Breast epithelium (tissue), 4 donors: ENCODE measurements at regions not wholly inside any gene's neighbourhood (a gene's known extent, or its start where the extent isn't known, plus 50 kb on each side); places are given as distances from the start of the nearest gene placed in this dataset.

Experiments
- DNase-seq, 2 donors: peaks; one replicate each; pipeline ENCODE4 v3.0.0-alpha.2; 2019; ENCODE audit warnings: low spot score in 2 of 2
- H3K27ac ChIP-seq, 2 donors: fragments of 200-600 bp; sonication (generic) in 1 of 2; one replicate each; pipeline ENCODE4 v1.5.1; 2016 to 2019; ENCODE audit warnings: mild to moderate bottlenecking in 1 of 2
- H3K27me3 ChIP-seq, 2 donors: fragments of 200-600 bp; sonication (generic) in 1 of 2; one replicate each; pipeline versions ENCODE4 v1.5.1 to v1.6.0; 2017 to 2019; ENCODE audit warnings: control low read depth in 1 of 2, mild to moderate bottlenecking in 1 of 2
- H3K36me3 ChIP-seq: fragments of 200-600 bp; one replicate; pipeline ENCODE4 v1.5.1; 2019
- H3K4me1 ChIP-seq, 2 donors: fragments of 200-600 bp; sonication (generic); one replicate each; pipeline ENCODE4 v1.5.1; 2016 to 2019; ENCODE audit warnings: control low read depth in 1 of 2
- H3K4me3 ChIP-seq, 3 donors: fragments of 200-600 bp; sonication (generic); 1 replicate in 2 of 3; 2 replicates in 1 of 3; pipeline ENCODE4 v1.5.1; 2016 to 2019; ENCODE audit warnings: mild to moderate bottlenecking in 3 of 3, moderate library complexity in 2 of 3
- H3K9me3 ChIP-seq, 2 donors: fragments of 200-600 bp; sonication (generic) in 1 of 2; one replicate each; pipeline ENCODE4 v1.5.1; 2016 to 2019; ENCODE audit warnings: control low read depth in 1 of 2
- CTCF ChIP-seq, 3 donors: fragments of 450-650 bp; IDR thresholded peaks; one replicate each; pipeline ENCODE4 v1.5.1; 2016 to 2017; ENCODE audit warnings: antibody characterized with exemption in 3 of 3, mild to moderate bottlenecking in 3 of 3, moderate library complexity in 3 of 3
- POLR2A ChIP-seq: fragments of 450-650 bp; IDR thresholded peaks from one replicate; pipeline ENCODE4 v1.6.1; 2016; ENCODE audit warnings: antibody characterized with exemption, mild to moderate bottlenecking, moderate library complexity
- POLR2AphosphoS5 ChIP-seq, 3 donors: sonication (generic); formaldehyde crosslinking; IDR thresholded peaks; one replicate each; pipeline ENCODE4 v1.6.1; 2017; ENCODE audit warnings: antibody characterized with exemption in 3 of 3
- intact Hi-C: fragments of 100-400 bp; cut with DNase I; formaldehyde crosslinking; loops from one replicate; pipeline ENCODE4 v1.15.1; 2023; ENCODE audit warnings: low total_unique reads

GRCh38 chr7:127448566-127448965, 56.1 kb upstream of the ZNF800 start:
- Histone ChIP-seq H3K36me3 (no peaks in the 10 kb centered on the region), H3K4me1 (no peaks in the 10 kb centered on the region), H3K27me3 (no peaks in the 10 kb centered on the region), H3K27ac (no peak overlapping the region), H3K4me3 (no peak overlapping the region), H3K9me3 (peaks cover 10 to 33% of the 10 kb centered on the region in 2 donors)
- DNase-seq = no peak
- TF ChIP-seq CTCF (IDR thresholded peaks at IDR 0.05) (no peak), POLR2AphosphoS5 (IDR thresholded peaks at IDR 0.05) (no peak), POLR2A (no peak)
- intact Hi-C loops = no loop called here

GRCh38 chr7:127447326-127447945, 54.9 kb upstream of the ZNF800 start:
- TF ChIP-seq POLR2AphosphoS5 (IDR thresholded peaks at IDR 0.05) (no peak), POLR2A (no peak), CTCF (IDR thresholded peaks at IDR 0.05) (no peak)
- no peak for DNase-seq
- no peak overlapping the region for H3K4me3 ChIP-seq
- no peaks in the 10 kb centered on the region for H3K36me3 ChIP-seq
- intact Hi-C loops = no loop called here
- H3K4me1 ChIP-seq = no peaks in the 10 kb centered on the region
- H3K27me3 ChIP-seq = no peaks in the 10 kb centered on the region
- peaks cover 10 to 33% of the 10 kb centered on the region in 2 donors for H3K9me3 ChIP-seq
- H3K27ac ChIP-seq = no peak overlapping the region

- no peaks in the 10 kb centered on the region for H3K36me3 ChIP-seq
- no peak overlapping the region for H3K27ac ChIP-seq
- no peak overlapping the region for H3K4me3 ChIP-seq
- DNase-seq = no peak
- no peaks in the 10 kb centered on the region for H3K27me3 ChIP-seq
- H3K4me1 ChIP-seq = no peaks in the 10 kb centered on the region
- intact Hi-C loops = no loop called here
- no peak for TF ChIP-seq POLR2AphosphoS5 (IDR thresholded peaks at IDR 0.05)
- no peak for TF ChIP-seq POLR2A
- TF ChIP-seq CTCF (IDR thresholded peaks at IDR 0.05) = no peak
- peaks cover 10 to 33% of the 10 kb centered on the region in 2 donors for H3K9me3 ChIP-seq
Observed at GRCh38 chr7:127446842-127447241, 54.3 kb upstream of the ZNF800 start.
